HepG2 (cell line): ENCODE measurements at regions not wholly inside any gene's neighbourhood (a gene's known extent, or its start where the extent isn't known, plus 50 kb on each side); places are given as distances from the start of the nearest gene placed in this dataset.

Experiments
- ARNTL ChIP-seq: sonication (generic); formaldehyde crosslinking; IDR thresholded peaks from 2 replicates; pipeline ENCODE4 v1.4.0; 2020; ENCODE audit warnings: mild to moderate bottlenecking, missing genetic modification reagents
- CEBPB ChIP-seq: IDR thresholded peaks from 2 replicates; pipeline ENCODE4 v1.6.1; 2011; ENCODE audit warnings: low read depth, low read length, improper control_type of control experiment, borderline replicate concordance
- CEBPG ChIP-seq: IDR thresholded peaks from 2 replicates; pipeline ENCODE4 v1.6.1; 2016
- EP300 ChIP-seq, 3 experiments: sonication (generic) in 1 of 3; formaldehyde crosslinking in 1 of 3; IDR thresholded peaks; 2 replicates each; pipeline versions ENCODE4 v1.5.1 to v1.6.1; 2011 to 2020; ENCODE audit warnings: low read depth in 2 of 3, low read length in 2 of 3, borderline replicate concordance in 1 of 3, improper control_type of control experiment in 1 of 3, mild to moderate bottlenecking in 1 of 3, missing genetic modification reagents in 1 of 3, moderate library complexity in 1 of 3
- ESRRA ChIP-seq: sonication (generic); formaldehyde crosslinking; IDR thresholded peaks from 2 replicates; pipeline ENCODE4 v1.5.1; 2020; ENCODE audit warnings: mild to moderate bottlenecking, low read depth, missing genetic modification reagents
- FOXK1 ChIP-seq: sonication (generic); formaldehyde crosslinking; IDR thresholded peaks from 2 replicates; pipeline ENCODE4 v1.4.0; 2020; ENCODE audit warnings: low read depth, missing genetic modification reagents, borderline replicate concordance
- JDP2 ChIP-seq: sonication (generic); formaldehyde crosslinking; IDR thresholded peaks from 2 replicates; pipeline ENCODE4 v1.8.1; 2022; ENCODE audit warnings: missing genetic modification reagents, borderline replicate concordance
- KAT8 ChIP-seq: IDR thresholded peaks from 2 replicates; pipeline ENCODE4 v1.6.1; 2016; ENCODE audit warnings: missing genetic modification reagents, missing compliant biosample characterization
- MBD4 ChIP-seq: IDR thresholded peaks from 2 replicates; pipeline ENCODE4 v1.6.1; 2012; ENCODE audit warnings: low read length, inconsistent platforms, borderline replicate concordance
- MEIS2 ChIP-seq: sonication (generic); formaldehyde crosslinking; IDR thresholded peaks from 2 replicates; pipeline ENCODE4 v1.9.0; 2021; ENCODE audit warnings: mild to moderate bottlenecking, missing genetic modification reagents
- MIXL1 ChIP-seq: IDR thresholded peaks from 2 replicates; pipeline ENCODE4 v1.6.1; 2016
- NCOA2 ChIP-seq: sonication (generic); formaldehyde crosslinking; IDR thresholded peaks from 2 replicates; pipeline ENCODE4 v1.8.0; 2022; ENCODE audit warnings: inconsistent platforms
- PCBP1 ChIP-seq: fragments of 200-400 bp; formaldehyde crosslinking; IDR thresholded peaks from 2 replicates; pipeline ENCODE4 v1.6.1; 2017; ENCODE audit warnings: mild to moderate bottlenecking, low read depth, low read length, borderline replicate concordance
- PLRG1 ChIP-seq: fragments of 450-650 bp; conservative IDR thresholded peaks from 2 replicates; pipeline ENCODE4 v1.6.1; 2016
- POLR2AphosphoS5 ChIP-seq: IDR thresholded peaks from 2 replicates; pipeline ENCODE4 v1.6.1; 2012; ENCODE audit warnings: low read depth, low read length
- RXRA ChIP-seq: sonication (generic); formaldehyde crosslinking; IDR thresholded peaks from 2 replicates; pipeline ENCODE4 v1.5.1; 2020; ENCODE audit warnings: missing genetic modification reagents
- SAP130 ChIP-seq: IDR thresholded peaks from 2 replicates; pipeline ENCODE4 v1.6.1; 2016; ENCODE audit warnings: low read depth
- TARDBP ChIP-seq: sonication (generic); formaldehyde crosslinking; IDR thresholded peaks from 2 replicates; pipeline ENCODE4 v1.8.0; 2022; ENCODE audit warnings: mild to moderate bottlenecking, missing genetic modification reagents
- TMF1 ChIP-seq: sonication (generic); formaldehyde crosslinking; IDR thresholded peaks from 2 replicates; pipeline ENCODE4 v1.8.1; 2022; ENCODE audit warnings: low read depth, missing genetic modification reagents
- ZFYVE20 ChIP-seq: sonication (generic); formaldehyde crosslinking; IDR thresholded peaks from 2 replicates; pipeline ENCODE4 v1.8.0; 2023; ENCODE audit warnings: low read depth, mild to moderate bottlenecking, moderate library complexity, missing genetic modification reagents, borderline replicate concordance
- ZNF101 ChIP-seq: sonication (generic); formaldehyde crosslinking; IDR thresholded peaks from 2 replicates; pipeline ENCODE4 v1.4.0; 2020; ENCODE audit warnings: mild to moderate bottlenecking, low read depth, missing genetic modification reagents, borderline replicate concordance
- ZNF335 ChIP-seq: sonication (generic); formaldehyde crosslinking; IDR thresholded peaks from 2 replicates; pipeline ENCODE4 v1.4.0; 2020; ENCODE audit warnings: missing genetic modification reagents
- ZNF878 ChIP-seq: sonication (generic); formaldehyde crosslinking; IDR thresholded peaks from 2 replicates; pipeline ENCODE4 v1.8.1; 2023; ENCODE audit warnings: mild to moderate bottlenecking, missing genetic modification reagents, moderate library complexity
- TF ChIP-seq, protein P1 (sequence below): sonication (generic); formaldehyde crosslinking; IDR thresholded peaks from 2 replicates; pipeline ENCODE4 v1.8.0; 2022; ENCODE audit warnings: mild to moderate bottlenecking, missing genetic modification reagents, moderate library complexity
- TF ChIP-seq, protein P2 (sequence below): fragments of 450-650 bp; IDR thresholded peaks from 2 replicates; pipeline ENCODE4 v1.6.1; 2017
- TF ChIP-seq, protein P3 (sequence below): sonication (generic); formaldehyde crosslinking; IDR thresholded peaks from 2 replicates; pipeline ENCODE4 v1.5.0; 2020; ENCODE audit warnings: mild to moderate bottlenecking, missing genetic modification reagents, borderline replicate concordance

DNA sequence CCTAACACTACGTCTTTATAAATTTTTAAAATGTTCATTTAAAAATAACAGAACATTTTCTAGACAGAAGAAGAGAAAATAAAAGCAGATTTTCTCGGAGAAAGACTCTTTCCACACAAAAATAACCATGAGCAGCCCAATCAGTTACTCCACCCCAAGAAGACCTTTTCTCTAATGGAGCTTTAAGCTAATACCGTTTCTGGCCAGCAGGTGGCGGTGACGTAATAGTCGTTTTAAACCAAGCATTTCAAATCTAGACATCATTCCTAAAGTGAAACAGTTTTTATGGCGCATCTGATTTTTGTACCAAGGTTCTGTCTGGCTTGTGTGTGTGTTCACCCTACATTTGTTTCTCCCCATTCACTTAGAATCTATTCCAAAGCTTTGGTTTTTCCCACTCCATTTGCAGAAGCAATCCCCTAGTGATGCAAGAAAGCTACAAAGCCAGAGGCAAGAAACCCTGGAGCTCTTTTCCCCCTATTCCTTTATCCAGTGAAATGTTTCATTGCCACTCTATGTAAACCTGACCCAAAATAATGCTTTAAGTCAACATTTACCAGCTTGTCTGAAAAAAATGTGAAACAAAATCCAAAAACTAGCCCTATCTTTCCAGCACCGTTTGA lies 336.7 kb upstream of the IGF1R start (continued):
- TF ChIP-seq PLRG1 (no peak), RXRA (CRISPR knock-in tag) (no peak), ARNTL (CRISPR knock-in tag) (no peak), ESRRA (CRISPR knock-in tag) (no peak), MIXL1 (CRISPR knock-in tag) (no peak), PCBP1 (no peak), KAT8 (no peak), POLR2AphosphoS5 (no peak), TARDBP (CRISPR knock-in tag) (no peak), CEBPG (peak; percentile 45; the same call in 1 of the 2 replicates), ZFYVE20 (no peak), CEBPB (peak; percentile 70), NCOA2 (CRISPR knock-in tag) (no peak), ZNF101 (no peak), MEIS2 (CRISPR knock-in tag) (no peak), EP300 (IDR thresholded peaks at IDR 0.05; ENCODE audit: low read depth in 2 of 2, low read length in 2 of 2) (no peak), EP300 (CRISPR knock-in tag; IDR thresholded peaks at IDR 0.05; ENCODE audit: borderline replicate concordance) (no peak), MBD4 (no peak), TMF1 (no peak), SAP130 (CRISPR knock-in tag) (no peak), ZNF335 (no peak), JDP2 (no peak), ZNF878 (CRISPR knock-in tag) (no peak), FOXK1 (CRISPR knock-in tag) (no peak)
- TF ChIP-seq, protein P1, sequence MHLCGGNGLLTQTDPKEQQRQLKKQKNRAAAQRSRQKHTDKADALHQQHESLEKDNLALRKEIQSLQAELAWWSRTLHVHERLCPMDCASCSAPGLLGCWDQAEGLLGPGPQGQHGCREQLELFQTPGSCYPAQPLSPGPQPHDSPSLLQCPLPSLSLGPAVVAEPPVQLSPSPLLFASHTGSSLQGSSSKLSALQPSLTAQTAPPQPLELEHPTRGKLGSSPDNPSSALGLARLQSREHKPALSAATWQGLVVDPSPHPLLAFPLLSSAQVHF: no peak
- TF ChIP-seq, protein P2, sequence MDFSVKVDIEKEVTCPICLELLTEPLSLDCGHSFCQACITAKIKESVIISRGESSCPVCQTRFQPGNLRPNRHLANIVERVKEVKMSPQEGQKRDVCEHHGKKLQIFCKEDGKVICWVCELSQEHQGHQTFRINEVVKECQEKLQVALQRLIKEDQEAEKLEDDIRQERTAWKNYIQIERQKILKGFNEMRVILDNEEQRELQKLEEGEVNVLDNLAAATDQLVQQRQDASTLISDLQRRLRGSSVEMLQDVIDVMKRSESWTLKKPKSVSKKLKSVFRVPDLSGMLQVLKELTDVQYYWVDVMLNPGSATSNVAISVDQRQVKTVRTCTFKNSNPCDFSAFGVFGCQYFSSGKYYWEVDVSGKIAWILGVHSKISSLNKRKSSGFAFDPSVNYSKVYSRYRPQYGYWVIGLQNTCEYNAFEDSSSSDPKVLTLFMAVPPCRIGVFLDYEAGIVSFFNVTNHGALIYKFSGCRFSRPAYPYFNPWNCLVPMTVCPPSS: no peak
- TF ChIP-seq, protein P3, sequence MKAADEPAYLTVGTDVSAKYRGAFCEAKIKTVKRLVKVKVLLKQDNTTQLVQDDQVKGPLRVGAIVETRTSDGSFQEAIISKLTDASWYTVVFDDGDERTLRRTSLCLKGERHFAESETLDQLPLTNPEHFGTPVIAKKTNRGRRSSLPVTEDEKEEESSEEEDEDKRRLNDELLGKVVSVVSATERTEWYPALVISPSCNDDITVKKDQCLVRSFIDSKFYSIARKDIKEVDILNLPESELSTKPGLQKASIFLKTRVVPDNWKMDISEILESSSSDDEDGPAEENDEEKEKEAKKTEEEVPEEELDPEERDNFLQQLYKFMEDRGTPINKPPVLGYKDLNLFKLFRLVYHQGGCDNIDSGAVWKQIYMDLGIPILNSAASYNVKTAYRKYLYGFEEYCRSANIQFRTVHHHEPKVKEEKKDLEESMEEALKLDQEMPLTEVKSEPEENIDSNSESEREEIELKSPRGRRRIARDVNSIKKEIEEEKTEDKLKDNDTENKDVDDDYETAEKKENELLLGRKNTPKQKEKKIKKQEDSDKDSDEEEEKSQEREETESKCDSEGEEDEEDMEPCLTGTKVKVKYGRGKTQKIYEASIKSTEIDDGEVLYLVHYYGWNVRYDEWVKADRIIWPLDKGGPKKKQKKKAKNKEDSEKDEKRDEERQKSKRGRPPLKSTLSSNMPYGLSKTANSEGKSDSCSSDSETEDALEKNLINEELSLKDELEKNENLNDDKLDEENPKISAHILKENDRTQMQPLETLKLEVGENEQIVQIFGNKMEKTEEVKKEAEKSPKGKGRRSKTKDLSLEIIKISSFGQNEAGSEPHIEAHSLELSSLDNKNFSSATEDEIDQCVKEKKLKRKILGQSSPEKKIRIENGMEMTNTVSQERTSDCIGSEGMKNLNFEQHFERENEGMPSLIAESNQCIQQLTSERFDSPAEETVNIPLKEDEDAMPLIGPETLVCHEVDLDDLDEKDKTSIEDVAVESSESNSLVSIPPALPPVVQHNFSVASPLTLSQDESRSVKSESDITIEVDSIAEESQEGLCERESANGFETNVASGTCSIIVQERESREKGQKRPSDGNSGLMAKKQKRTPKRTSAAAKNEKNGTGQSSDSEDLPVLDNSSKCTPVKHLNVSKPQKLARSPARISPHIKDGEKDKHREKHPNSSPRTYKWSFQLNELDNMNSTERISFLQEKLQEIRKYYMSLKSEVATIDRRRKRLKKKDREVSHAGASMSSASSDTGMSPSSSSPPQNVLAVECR (CRISPR knock-in tag): no peak
